IMR-90 (cell line): ENCODE measurements at regions not wholly inside any gene's neighbourhood (a gene's known extent, or its start where the extent isn't known, plus 50 kb on each side); places are given as distances from the start of the nearest gene placed in this dataset.

Experiments
- ATAC-seq: fragments of 200-7000 bp; cut with Tn5 transposase; 2 replicates; pipeline ENCODE4 v1.9.1; 2020; ENCODE audit warnings: low read depth, mild to moderate bottlenecking, moderate library complexity
- BruUV-seq: library from RNA; stranded (reverse); fragments of 400-500 nt; replicated peaks from 2 replicates; lab custom pipeline; 2021; lab: Mats Ljungman, UMichigan
- CTCF ChIA-PET: fragments of 300-600 bp; formaldehyde crosslinking; extraction: SDS; loops from one replicate; lab custom pipeline; 2021; ENCODE audit warnings: antibody characterized with exemption; lab: Yijun Ruan, JAX
- POLR2A ChIA-PET: fragments of 300-600 bp; sonication (Branson Sonifier 250); formaldehyde crosslinking; loops from one replicate; lab custom pipeline; 2022; ENCODE audit warnings: antibody characterized with exemption; ENCODE audit not compliant: unreplicated experiment; lab: Charles Lee
- DNase-seq: peaks from one replicate; pipeline ENCODE4 v3.0.0; 2013
- H2AFZ ChIP-seq: replicated peaks from 2 replicates; pipeline ENCODE3; 2013; ENCODE audit warnings: low read length, mild to moderate bottlenecking; ENCODE audit not compliant: poor library complexity
- H2AK5ac ChIP-seq: 2 replicates; pipeline ENCODE4 v1.6.1; 2013; ENCODE audit warnings: low read depth, low read length, inconsistent platforms
- H2AK9ac ChIP-seq: replicated peaks from 2 replicates; pipeline ENCODE3; 2013; ENCODE audit warnings: mild to moderate bottlenecking, low read depth, low read length, moderate library complexity; ENCODE audit not compliant: poor library complexity
- H2BK120ac ChIP-seq: 2 replicates; pipeline ENCODE4 v1.6.1; 2013; ENCODE audit warnings: low read depth, low read length, inconsistent platforms
- H2BK15ac ChIP-seq: 3 replicates; pipeline ENCODE4 v1.6.1; 2013; ENCODE audit warnings: low read depth, low read length, inconsistent platforms
- H2BK20ac ChIP-seq: 2 replicates; pipeline ENCODE4 v1.6.1; 2013; ENCODE audit warnings: low read depth, mild to moderate bottlenecking, inconsistent platforms, low read length, moderate library complexity
- H2BK5ac ChIP-seq: 2 replicates; pipeline ENCODE4 v1.6.1; 2013; ENCODE audit warnings: mild to moderate bottlenecking, low read depth, low read length, inconsistent platforms; ENCODE audit not compliant: poor library complexity, severe bottlenecking
- H3K14ac ChIP-seq: replicated peaks from 2 replicates; pipeline ENCODE4 v1.6.1; 2013; ENCODE audit warnings: low read depth, low read length, inconsistent platforms
- H3K18ac ChIP-seq: 2 replicates; pipeline ENCODE4 v1.6.1; 2013; ENCODE audit warnings: low read depth, low read length, control low read depth
- H3K23ac ChIP-seq: 2 replicates; pipeline ENCODE4 v1.6.1; 2013; ENCODE audit warnings: low read depth, low read length, inconsistent platforms
- H3K27ac ChIP-seq: 2 replicates; pipeline ENCODE4 v1.5.1; 2013; ENCODE audit warnings: mild to moderate bottlenecking, control low read depth, low read length; ENCODE audit not compliant: insufficient read depth
- H3K27me3 ChIP-seq: 2 replicates; pipeline ENCODE4 v1.6.1; 2013; ENCODE audit warnings: low read length; ENCODE audit not compliant: control insufficient read depth, insufficient read depth
- H3K36me3 ChIP-seq: 2 replicates; pipeline ENCODE4 v1.6.1; 2013; ENCODE audit warnings: low read length, mixed read lengths; ENCODE audit not compliant: control insufficient read depth, insufficient read depth
- H3K4ac ChIP-seq: 2 replicates; pipeline ENCODE4 v1.6.1; 2013; ENCODE audit warnings: low read depth, low read length, inconsistent platforms
- H3K4me1 ChIP-seq: 2 replicates; pipeline ENCODE4 v1.6.1; 2013; ENCODE audit warnings: low read length, mixed read lengths; ENCODE audit not compliant: control insufficient read depth, insufficient read depth
- H3K4me2 ChIP-seq: 2 replicates; pipeline ENCODE4 v1.6.1; 2013; ENCODE audit warnings: low read depth, mild to moderate bottlenecking, control low read depth, low read length, moderate library complexity
- H3K4me3 ChIP-seq: 2 replicates; pipeline ENCODE4 v1.5.1; 2013; ENCODE audit warnings: low read depth, mild to moderate bottlenecking, control low read depth, low read length, moderate library complexity; ENCODE audit not compliant: insufficient read depth
- H3K56ac ChIP-seq: 2 replicates; pipeline ENCODE4 v1.6.1; 2013; ENCODE audit warnings: low read length, inconsistent platforms; ENCODE audit not compliant: insufficient read depth; ENCODE audit errors: extremely low read depth
- H3K79me1 ChIP-seq, 2 experiments: 2 replicates each; pipeline ENCODE4 v1.6.1; 2013; ENCODE audit warnings: low read length in 2 of 2, inconsistent platforms in 1 of 2, low read depth in 1 of 2
- H3K9ac ChIP-seq: 2 replicates; pipeline ENCODE4 v1.6.1; 2013; ENCODE audit warnings: low read depth, low read length, control low read depth
- H3K9me1 ChIP-seq: 2 replicates; pipeline ENCODE4 v1.6.1; 2013; ENCODE audit warnings: low read length, inconsistent platforms; ENCODE audit not compliant: insufficient read depth
- H3K9me3 ChIP-seq: 2 replicates; pipeline ENCODE4 v1.6.1; 2013; ENCODE audit warnings: low read length; ENCODE audit not compliant: control insufficient read depth, insufficient read depth
- H4K20me1 ChIP-seq: 2 replicates; pipeline ENCODE4 v1.6.1; 2013; ENCODE audit warnings: low read length, inconsistent platforms; ENCODE audit not compliant: insufficient read depth
- H4K5ac ChIP-seq: 2 replicates; pipeline ENCODE4 v1.6.1; 2013; ENCODE audit warnings: mild to moderate bottlenecking, low read depth, low read length, control low read depth
- H4K8ac ChIP-seq, 2 experiments: 2 replicates each; pipeline ENCODE4 v1.6.1; 2013; ENCODE audit warnings: low read depth in 2 of 2, low read length in 2 of 2, control low read depth in 1 of 2, inconsistent platforms in 1 of 2
- H4K91ac ChIP-seq: 2 replicates; pipeline ENCODE4 v1.6.1; 2013; ENCODE audit warnings: low read depth, low read length, inconsistent platforms; ENCODE audit not compliant: insufficient read depth
- BHLHE40 ChIP-seq: fragments of 150-350 bp; IDR thresholded peaks from 2 replicates; pipeline ENCODE4 v1.6.1; 2016; ENCODE audit warnings: mild to moderate bottlenecking, low read depth, low read length
- MXI1 ChIP-seq: IDR thresholded peaks from 2 replicates; pipeline ENCODE4 v1.6.1; 2012; ENCODE audit warnings: low read depth, mild to moderate bottlenecking, low read length, moderate library complexity, borderline replicate concordance
- RCOR1 ChIP-seq: IDR thresholded peaks from 2 replicates; pipeline ENCODE4 v1.6.1; 2012; ENCODE audit warnings: mild to moderate bottlenecking, low read length, improper control_type of control experiment; ENCODE audit not compliant: insufficient replicate concordance
- USF2 ChIP-seq: fragments of 150-350 bp; IDR thresholded peaks from 2 replicates; pipeline ENCODE4 v1.6.1; 2017; ENCODE audit warnings: mild to moderate bottlenecking, antibody characterized with exemption, low read length, low read depth
- WGBS, 2 experiments: methylation state at CpG; one replicate each; pipeline versions ENCODE4 v1.1.5 to v1.1.7; 2013; ENCODE audit warnings: missing lambda C conversion rate in 2 of 2; ENCODE audit not compliant: insufficient read length in 1 of 2; ENCODE audit errors: extremely low coverage in 2 of 2; 5-methylcytosine and 5-hydroxymethylcytosine counted together
- dilution Hi-C: fragments of 300-500 bp; cut with HindIII; formaldehyde crosslinking; loops from one replicate; pipeline ENCODE4 v1.14.3; 2018; ENCODE audit warnings: low sequenced_read_pairs; ENCODE audit not compliant: unreplicated experiment
- in situ Hi-C: fragments of 300-500 bp; cut with MboI; formaldehyde crosslinking; loops from 3 replicates; pipeline ENCODE4 v1.14.3; 2019; ENCODE audit warnings: low sequenced_read_pairs, inconsistent platforms, mixed read lengths
- intact Hi-C: fragments of 100-400 bp; cut with micrococcal nuclease; formaldehyde crosslinking; loops from 2 replicates; pipeline ENCODE4 v1.10.0; 2022

GRCh38 chr17:69717214-69717613 is 302.7 kb downstream of the MAP2K6 start:
- H2AFZ ChIP-seq: no peak overlapping the region
- no peak overlapping the region for H2BK5ac ChIP-seq
- ChIA-PET POLR2A (no interaction called here), CTCF (interaction anchor here (0.8 kb wide), 1 partner anchor 9 kb away, joined by 3 read pairs; no protein-coding TSS in a partner anchor)
- H4K91ac ChIP-seq: no peak overlapping the region
- ATAC-seq (peak; percentile 8; the same call in 1 of the 2 replicates), DNase-seq (no peak)
- no peaks in the 10 kb centered on the region for H3K27me3 ChIP-seq
- peak overlapping the region in 1 of 2 experiments; percentile 17; a peak in 1 of 4 replicates for H4K8ac ChIP-seq
- H2AK5ac ChIP-seq: no peak overlapping the region
- 0 out of 2 replicates have a peak overlapping the region, but pooled peaks have one; percentile 6 for H3K4me2 ChIP-seq
- no peaks in the 10 kb centered on the region for H3K79me1 ChIP-seq
- H3K4ac ChIP-seq: no peak overlapping the region
- H3K27ac ChIP-seq: no peak overlapping the region
- H4K5ac ChIP-seq: peak overlapping the region; percentile 48
- no peak overlapping the region for H3K23ac ChIP-seq
- no peak overlapping the region for H3K56ac ChIP-seq
- no TSS peak for BruUV-seq
- peak overlapping the region; percentile 65; the same call in 1 of the 3 replicates for H2BK15ac ChIP-seq
- intact Hi-C loops (no loop called here), in situ Hi-C loops (no loop called here), dilution Hi-C loops (no loop called here)
- H3K4me1 ChIP-seq: peaks cover 11% of the 10 kb centered on the region
- no peaks in the 10 kb centered on the region for H3K9me1 ChIP-seq
- no peaks in the 10 kb centered on the region for H3K9me3 ChIP-seq
- peak overlapping the region; percentile 61 for H3K18ac ChIP-seq
- TF ChIP-seq MXI1 (no peak), BHLHE40 (no peak), RCOR1 (no peak), USF2 (no peak)
- no peak overlapping the region for H3K4me3 ChIP-seq
- peak overlapping the region; percentile 37 for H3K9ac ChIP-seq
- WGBS, 2 experiments: 80% methylated on average over 1 of the region's 2 CpGs; no CpG with 5 or more reads in 1 of the 2 experiments
- H4K20me1 ChIP-seq: no peaks in the 10 kb centered on the region
- H2BK20ac ChIP-seq: no peak overlapping the region
- no peak overlapping the region for H3K14ac ChIP-seq
- no peak overlapping the region; the same call in 1 of the 2 replicates for H2BK120ac ChIP-seq
- no peaks in the 10 kb centered on the region for H3K36me3 ChIP-seq
- H2AK9ac ChIP-seq: no peak overlapping the region
